SK-N-SH treated with all-trans-retinoic acid at 6 μM for 48 hours (cell line): ENCODE measurements at regions not wholly inside any gene's neighbourhood (a gene's known extent, or its start where the extent isn't known, plus 50 kb on each side); places are given as distances from the start of the nearest gene placed in this dataset.

Experiments used
- ARNTL ChIP-seq: fragments of 450-650 bp; formaldehyde crosslinking; IDR thresholded peaks from 2 replicates; pipeline ENCODE4 v1.5.0; 2020; ENCODE audit warnings: low read depth, mild to moderate bottlenecking, moderate library complexity, borderline replicate concordance
- CSDC2 ChIP-seq: fragments of 250-450 bp; sonication (Bioruptor Pico); IDR thresholded peaks from 2 replicates; pipeline ENCODE4 v1.5.0; 2020; ENCODE audit warnings: mild to moderate bottlenecking, moderate library complexity
- OSR1 ChIP-seq: fragments of 250-450 bp; sonication (Bioruptor Pico); IDR thresholded peaks from 2 replicates; pipeline ENCODE4 v1.8.0; 2022; ENCODE audit warnings: moderate library complexity, mild to moderate bottlenecking, inconsistent platforms
- PATZ1 ChIP-seq: fragments of 250-450 bp; sonication (Bioruptor Pico); IDR thresholded peaks from 2 replicates; pipeline ENCODE4 v1.8.0; 2020; ENCODE audit warnings: mild to moderate bottlenecking, moderate library complexity, borderline replicate concordance
- POU6F1 ChIP-seq: fragments of 250-450 bp; sonication (Bioruptor Pico); IDR thresholded peaks from 2 replicates; pipeline ENCODE4 v1.8.0; 2021; ENCODE audit warnings: low read depth, mild to moderate bottlenecking, moderate library complexity, borderline replicate concordance
- RARB ChIP-seq: fragments of 250-450 bp; sonication (Bioruptor Pico); IDR thresholded peaks from 2 replicates; pipeline ENCODE4 v1.8.0; 2021; ENCODE audit warnings: mild to moderate bottlenecking, moderate library complexity
- SNAI2 ChIP-seq: fragments of 250-450 bp; sonication (Bioruptor Pico); IDR thresholded peaks from 2 replicates; pipeline ENCODE4 v1.5.0; 2020; ENCODE audit warnings: mild to moderate bottlenecking, moderate library complexity
- TSHZ2 ChIP-seq: fragments of 250-450 bp; sonication (Bioruptor Pico); IDR thresholded peaks from 2 replicates; pipeline ENCODE4 v1.5.0; 2020; ENCODE audit warnings: mild to moderate bottlenecking, moderate library complexity
- ZFP3 ChIP-seq: fragments of 250-450 bp; sonication (Bioruptor Pico); IDR thresholded peaks from 2 replicates; pipeline ENCODE4 v1.5.0; 2020; ENCODE audit warnings: mild to moderate bottlenecking, moderate library complexity
- ZFP30 ChIP-seq: fragments of 450-650 bp; formaldehyde crosslinking; IDR thresholded peaks from 2 replicates; pipeline ENCODE4 v1.5.0; 2022; ENCODE audit warnings: mild to moderate bottlenecking, moderate library complexity

GRCh38 chr19:28838909-28839308 lies 374.0 kb downstream of the UQCRFS1 start:
- no peak for TF ChIP-seq ARNTL
- no peak for TF ChIP-seq SNAI2 (CRISPR knock-in tag)
- TF ChIP-seq ZFP3 (CRISPR knock-in tag) = no peak
- no peak for TF ChIP-seq PATZ1
- TF ChIP-seq TSHZ2 (CRISPR knock-in tag) = no peak
- no peak for TF ChIP-seq ZFP30 (CRISPR knock-in tag)
- TF ChIP-seq POU6F1 (CRISPR knock-in tag) = no peak
- TF ChIP-seq RARB (CRISPR knock-in tag) = no peak
- TF ChIP-seq OSR1 (CRISPR knock-in tag) = no peak
- TF ChIP-seq CSDC2 (CRISPR knock-in tag) = no peak
